ENCODE measurements at regions not wholly inside any gene's neighbourhood (a gene's known extent, or its start where the extent isn't known, plus 50 kb on each side); places are given as distances from the start of the nearest gene placed in this dataset.

- TF ChIP-seq CTCF (IDR thresholded peaks at IDR 0.05) (no peak), POLR2A (IDR thresholded peaks at IDR 0.05) (no peak)
These were observed 126.7 kb downstream of the TMEM182 start for GRCh38 chr2:102888514-102888913.
